Neural progenitor cell (in vitro differentiated cells): ENCODE measurements at regions not wholly inside any gene's neighbourhood (a gene's known extent, or its start where the extent isn't known, plus 50 kb on each side); places are given as distances from the start of the nearest gene placed in this dataset.

Experiments
- EZH2 ChIP-seq: fragments of 200-600 bp; sonication (generic); IDR thresholded peaks from 2 replicates; pipeline ENCODE4 v1.6.1; 2017; ENCODE audit warnings: antibody characterized with exemption, mild to moderate bottlenecking, moderate library complexity
- EZH2phosphoT487 ChIP-seq: fragments of 200-600 bp; sonication (generic); IDR thresholded peaks from 2 replicates; pipeline ENCODE4 v1.6.1; 2017; ENCODE audit warnings: antibody characterized with exemption
- TF ChIP-seq, protein P1 (sequence below): fragments of 200-600 bp; sonication (generic); IDR thresholded peaks from 2 replicates; pipeline ENCODE4 v1.5.1; 2017; ENCODE audit warnings: antibody characterized with exemption, mild to moderate bottlenecking

DNA sequence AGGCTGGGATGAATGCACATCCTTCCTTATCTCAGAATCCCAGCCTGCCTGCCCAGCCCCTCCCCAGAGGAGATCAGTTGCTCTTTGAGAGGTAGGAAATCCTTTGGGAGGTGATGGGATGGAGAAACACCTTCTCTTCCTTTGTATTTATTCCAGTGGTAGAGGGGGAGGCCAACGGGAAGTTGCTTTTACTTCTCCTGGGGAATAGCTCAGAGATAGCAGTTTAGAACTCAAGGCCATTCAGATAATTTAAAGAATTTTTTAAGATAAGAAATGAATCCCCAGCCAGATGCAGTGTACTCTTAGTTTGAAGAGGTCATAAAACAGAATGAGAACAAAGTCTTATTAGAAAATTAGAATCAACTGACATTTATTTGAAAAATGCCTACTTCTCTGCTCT, 67.4 kb upstream of the PPM1B start:
- no peak for TF ChIP-seq EZH2phosphoT487
- no peak for TF ChIP-seq EZH2
- TF ChIP-seq, protein P1, sequence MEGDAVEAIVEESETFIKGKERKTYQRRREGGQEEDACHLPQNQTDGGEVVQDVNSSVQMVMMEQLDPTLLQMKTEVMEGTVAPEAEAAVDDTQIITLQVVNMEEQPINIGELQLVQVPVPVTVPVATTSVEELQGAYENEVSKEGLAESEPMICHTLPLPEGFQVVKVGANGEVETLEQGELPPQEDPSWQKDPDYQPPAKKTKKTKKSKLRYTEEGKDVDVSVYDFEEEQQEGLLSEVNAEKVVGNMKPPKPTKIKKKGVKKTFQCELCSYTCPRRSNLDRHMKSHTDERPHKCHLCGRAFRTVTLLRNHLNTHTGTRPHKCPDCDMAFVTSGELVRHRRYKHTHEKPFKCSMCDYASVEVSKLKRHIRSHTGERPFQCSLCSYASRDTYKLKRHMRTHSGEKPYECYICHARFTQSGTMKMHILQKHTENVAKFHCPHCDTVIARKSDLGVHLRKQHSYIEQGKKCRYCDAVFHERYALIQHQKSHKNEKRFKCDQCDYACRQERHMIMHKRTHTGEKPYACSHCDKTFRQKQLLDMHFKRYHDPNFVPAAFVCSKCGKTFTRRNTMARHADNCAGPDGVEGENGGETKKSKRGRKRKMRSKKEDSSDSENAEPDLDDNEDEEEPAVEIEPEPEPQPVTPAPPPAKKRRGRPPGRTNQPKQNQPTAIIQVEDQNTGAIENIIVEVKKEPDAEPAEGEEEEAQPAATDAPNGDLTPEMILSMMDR, result no peak
